Ishikawa (cell line): ENCODE measurements at regions not wholly inside any gene's neighbourhood (a gene's known extent, or its start where the extent isn't known, plus 50 kb on each side); places are given as distances from the start of the nearest gene placed in this dataset.

Experiments used
- CREB1 ChIP-seq: IDR thresholded peaks from 2 replicates; pipeline ENCODE4 v1.6.1; 2012; ENCODE audit warnings: low read depth
- EP300 ChIP-seq: IDR thresholded peaks from 2 replicates; pipeline ENCODE4 v1.6.1; 2012; ENCODE audit warnings: borderline replicate concordance
- MAX ChIP-seq: IDR thresholded peaks from 2 replicates; pipeline ENCODE4 v1.6.1; 2012
- NFIC ChIP-seq: IDR thresholded peaks from 2 replicates; pipeline ENCODE4 v1.6.1; 2012
- RAD21 ChIP-seq: IDR thresholded peaks from 2 replicates; pipeline ENCODE4 v1.6.1; 2012; ENCODE audit warnings: low read depth
- REST ChIP-seq: IDR thresholded peaks from 2 replicates; pipeline ENCODE4 v1.6.1; 2012; ENCODE audit warnings: low read depth, mild to moderate bottlenecking
- TCF12 ChIP-seq: IDR thresholded peaks from 2 replicates; pipeline ENCODE4 v1.6.1; 2012; ENCODE audit warnings: low read depth
- TEAD4 ChIP-seq: IDR thresholded peaks from 2 replicates; pipeline ENCODE4 v1.6.1; 2012
- YY1 ChIP-seq: IDR thresholded peaks from 2 replicates; pipeline ENCODE4 v1.6.1; 2012; ENCODE audit warnings: low read depth
- ZBTB7A ChIP-seq: IDR thresholded peaks from 2 replicates; pipeline ENCODE4 v1.6.1; 2012; ENCODE audit warnings: low read depth

GRCh38 chr20:6490849-6491248, 276.6 kb upstream of the BMP2 start:
- TF ChIP-seq ZBTB7A (no peak), EP300 (no peak), NFIC (no peak), TEAD4 (no peak), REST (no peak), RAD21 (no peak), CREB1 (no peak), YY1 (no peak), MAX (no peak), TCF12 (no peak)
